Stimulated activated CD8-positive, alpha-beta memory T cell treated with anti-CD3 and anti-CD28 coated beads, Interleukin-4, amount 100 ng/mL, for 4 hours (primary cell): ENCODE measurements at regions not wholly inside any gene's neighbourhood (a gene's known extent, or its start where the extent isn't known, plus 50 kb on each side); places are given as distances from the start of the nearest gene placed in this dataset.
"Not testable (repeated sequence)": the region's sequence is repeated elsewhere in the genome, so short reads cannot be mapped to it uniquely, and the experiment has no call there.

Source experiments
- DNase-seq, 2 donors: peaks; one replicate each; pipeline ENCODE4 v3.0.0-alpha.2; 2020; ENCODE audit warnings: low read depth in 2 of 2, low spot score in 1 of 2

- no peak for DNase-seq
These were observed 77.4 kb upstream of the MEGF10 start for GRCh38 chr5:127213231-127213630.

GRCh38 chr5:127216143-127216542 lies 74.5 kb upstream of the MEGF10 start:
- no peak for DNase-seq

GRCh38 chr5:127216898-127217675 lies 73.5 kb upstream of the MEGF10 start:
- DNase-seq = no peak

GRCh38 chr5:127221936-127222335 lies 68.7 kb upstream of the MEGF10 start:
- DNase-seq = not testable (repeated sequence)

- not testable (repeated sequence) for DNase-seq
These were observed 67.9 kb upstream of the MEGF10 start for GRCh38 chr5:127222571-127223156.

- no peak for DNase-seq
These were observed 67.2 kb upstream of the MEGF10 start for GRCh38 chr5:127223256-127223974.

GRCh38 chr5:127227881-127228280 lies 62.7 kb upstream of the MEGF10 start:
- DNase-seq = no peak

- DNase-seq = no peak
These were observed 61.9 kb upstream of the MEGF10 start for GRCh38 chr5:127228540-127229184.

GRCh38 chr5:127229185-127229889 lies 61.3 kb upstream of the MEGF10 start:
- peak in 1 of 2 donors; percentile 7 for DNase-seq

- DNase-seq = no peak
These were observed 59.5 kb upstream of the MEGF10 start for GRCh38 chr5:127231118-127231517.

- no peak for DNase-seq
These were observed 57.0 kb upstream of the MEGF10 start for GRCh38 chr5:127233590-127233989.

- DNase-seq = no peak
These were observed 55.5 kb upstream of the MEGF10 start for GRCh38 chr5:127235136-127235535.

GRCh38 chr5:127236254-127236653 lies 54.3 kb upstream of the MEGF10 start:
- no peak for DNase-seq
